ENCODE measurements at regions not wholly inside any gene's neighbourhood (a gene's known extent, or its start where the extent isn't known, plus 50 kb on each side); places are given as distances from the start of the nearest gene placed in this dataset.
"Not testable (repeated sequence)": the region's sequence is repeated elsewhere in the genome, so short reads cannot be mapped to it uniquely, and the experiment has no call there.

DNA sequence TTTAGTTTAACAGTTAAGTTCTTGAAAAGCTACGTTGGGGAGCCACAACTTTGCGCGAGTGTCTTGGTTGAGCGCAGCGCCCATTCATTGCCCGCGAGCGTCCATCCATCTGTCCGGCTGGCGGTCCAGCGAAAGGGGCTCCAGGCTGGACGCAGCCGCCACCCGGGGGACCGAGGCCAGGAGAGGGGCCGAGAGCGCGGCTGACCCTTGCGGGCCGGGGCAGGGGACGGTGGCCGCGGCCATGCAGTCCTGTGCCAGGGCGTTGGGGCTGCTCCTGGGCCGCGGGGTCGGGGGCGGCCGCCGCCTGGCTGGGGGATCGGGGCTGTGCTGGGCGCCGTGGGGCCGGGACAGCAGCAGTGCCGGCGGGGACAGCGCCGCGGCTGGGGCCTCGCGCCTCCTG is 86.8 kb downstream of the ARL9 start:
- TF ChIP-seq, protein P1, sequence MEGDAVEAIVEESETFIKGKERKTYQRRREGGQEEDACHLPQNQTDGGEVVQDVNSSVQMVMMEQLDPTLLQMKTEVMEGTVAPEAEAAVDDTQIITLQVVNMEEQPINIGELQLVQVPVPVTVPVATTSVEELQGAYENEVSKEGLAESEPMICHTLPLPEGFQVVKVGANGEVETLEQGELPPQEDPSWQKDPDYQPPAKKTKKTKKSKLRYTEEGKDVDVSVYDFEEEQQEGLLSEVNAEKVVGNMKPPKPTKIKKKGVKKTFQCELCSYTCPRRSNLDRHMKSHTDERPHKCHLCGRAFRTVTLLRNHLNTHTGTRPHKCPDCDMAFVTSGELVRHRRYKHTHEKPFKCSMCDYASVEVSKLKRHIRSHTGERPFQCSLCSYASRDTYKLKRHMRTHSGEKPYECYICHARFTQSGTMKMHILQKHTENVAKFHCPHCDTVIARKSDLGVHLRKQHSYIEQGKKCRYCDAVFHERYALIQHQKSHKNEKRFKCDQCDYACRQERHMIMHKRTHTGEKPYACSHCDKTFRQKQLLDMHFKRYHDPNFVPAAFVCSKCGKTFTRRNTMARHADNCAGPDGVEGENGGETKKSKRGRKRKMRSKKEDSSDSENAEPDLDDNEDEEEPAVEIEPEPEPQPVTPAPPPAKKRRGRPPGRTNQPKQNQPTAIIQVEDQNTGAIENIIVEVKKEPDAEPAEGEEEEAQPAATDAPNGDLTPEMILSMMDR (conservative IDR thresholded peaks at IDR 0.05 in 1 of 2, IDR thresholded peaks at IDR 0.05 in 1 of 2; ENCODE audit: extremely low read depth in 1 of 2, insufficient read depth in 1 of 2, low read depth in 1 of 2, low read length in 2 of 2): not testable (repeated sequence)
- TF ChIP-seq EZH2 (IDR thresholded peaks at IDR 0.05; ENCODE audit: borderline replicate concordance, low read length): not testable (repeated sequence)

Measured in mammary epithelial cell (primary cell).